ENCODE measurements at regions not wholly inside any gene's neighbourhood (a gene's known extent, or its start where the extent isn't known, plus 50 kb on each side); places are given as distances from the start of the nearest gene placed in this dataset.

- no peak for TF ChIP-seq CTCF (IDR thresholded peaks at IDR 0.05)
- TF ChIP-seq POLR2A (IDR thresholded peaks at IDR 0.05), result no peak
- H3K4me3 ChIP-seq, result no peak overlapping the region
- DNase-seq, result no peak
These were observed 260.9 kb downstream of the RAD51AP2 start for GRCh38 chr2:17257189-17257909.

GRCh38 chr2:17255071-17255470 is 263.2 kb downstream of the RAD51AP2 start:
- no peaks in the 10 kb centered on the region for H3K4me1 ChIP-seq
- H3K27ac ChIP-seq, result no peak overlapping the region
- no peaks in the 10 kb centered on the region for H3K27me3 ChIP-seq
- H3K36me3 ChIP-seq, result no peaks in the 10 kb centered on the region
- no peaks in the 10 kb centered on the region for H3K9me3 ChIP-seq
- no peak for TF ChIP-seq CTCF (IDR thresholded peaks at IDR 0.05)
- no peak for TF ChIP-seq POLR2A (IDR thresholded peaks at IDR 0.05)
- no peak overlapping the region for H3K4me3 ChIP-seq
- no peak for DNase-seq

More at GRCh38 chr2:17257189-17257909, 260.9 kb downstream of the RAD51AP2 start:
- Histone ChIP-seq H3K9me3 (no peaks in the 10 kb centered on the region), H3K27ac (no peak overlapping the region), H3K36me3 (no peaks in the 10 kb centered on the region), H3K27me3 (no peaks in the 10 kb centered on the region), H3K4me1 (no peaks in the 10 kb centered on the region)

- no peak for TF ChIP-seq POLR2A (IDR thresholded peaks at IDR 0.05)
- TF ChIP-seq CTCF (IDR thresholded peaks at IDR 0.05), result no peak
- no peaks in the 10 kb centered on the region for H3K36me3 ChIP-seq
- no peaks in the 10 kb centered on the region for H3K27me3 ChIP-seq
- H3K4me1 ChIP-seq, result no peaks in the 10 kb centered on the region
- H3K27ac ChIP-seq, result no peak overlapping the region
- H3K9me3 ChIP-seq, result no peaks in the 10 kb centered on the region
- DNase-seq, result no peak
- H3K4me3 ChIP-seq, result no peak overlapping the region
These were observed 263.8 kb downstream of the RAD51AP2 start for GRCh38 chr2:17254421-17254820.

GRCh38 chr2:17252258-17252657 is 266.0 kb downstream of the RAD51AP2 start:
- H3K4me1 ChIP-seq, result no peaks in the 10 kb centered on the region
- no peak overlapping the region for H3K4me3 ChIP-seq
- no peak for DNase-seq
- no peaks in the 10 kb centered on the region for H3K36me3 ChIP-seq
- no peaks in the 10 kb centered on the region for H3K9me3 ChIP-seq
- no peaks in the 10 kb centered on the region for H3K27me3 ChIP-seq
- no peak overlapping the region for H3K27ac ChIP-seq
- no peak for TF ChIP-seq CTCF (IDR thresholded peaks at IDR 0.05)
- TF ChIP-seq POLR2A (IDR thresholded peaks at IDR 0.05), result no peak

GRCh38 chr2:17251171-17251570 is 267.1 kb downstream of the RAD51AP2 start:
- Histone ChIP-seq H3K27me3 (no peaks in the 10 kb centered on the region), H3K36me3 (no peaks in the 10 kb centered on the region), H3K4me3 (no peak overlapping the region), H3K4me1 (no peaks in the 10 kb centered on the region), H3K9me3 (no peaks in the 10 kb centered on the region), H3K27ac (no peak overlapping the region)
- DNase-seq, result no peak
- TF ChIP-seq CTCF (IDR thresholded peaks at IDR 0.05), result no peak
- no peak for TF ChIP-seq POLR2A (IDR thresholded peaks at IDR 0.05)
